B cell (primary cell): ENCODE measurements at regions not wholly inside any gene's neighbourhood (a gene's known extent, or its start where the extent isn't known, plus 50 kb on each side); places are given as distances from the start of the nearest gene placed in this dataset.

Experiments used
- ATAC-seq: fragments of 200-7000 bp; cut with Tn5 transposase; one replicate; pipeline ENCODE4 v1.10.0; 2021; ENCODE audit warnings: low read depth, mild to moderate bottlenecking, moderate number of reproducible peaks, moderate library complexity
- CTCF ChIA-PET: fragments of 350-600 bp; sonication (Branson Sonifier 250); formaldehyde crosslinking; loops from one replicate; lab custom pipeline; 2021; ENCODE audit warnings: antibody characterized with exemption, inconsistent platforms; lab: Charles Lee
- POLR2A ChIA-PET: fragments of 350-600 bp; sonication (Branson Sonifier 250); formaldehyde crosslinking; loops from one replicate; lab custom pipeline; 2021; ENCODE audit warnings: antibody characterized with exemption; lab: Charles Lee
- DNase-seq: peaks from one replicate; pipeline ENCODE4 v3.0.0; 2013
- H2AFZ ChIP-seq: 2 replicates; pipeline ENCODE4 v1.6.1; 2012; ENCODE audit warnings: mild to moderate bottlenecking, low read depth, low read length; ENCODE audit not compliant: insufficient read depth, poor library complexity, severe bottlenecking
- H3K27ac ChIP-seq, 2 donors: 1 replicate in 1 of 2; 2 replicates in 1 of 2; pipeline ENCODE4 v1.5.1; 2012 to 2013; ENCODE audit warnings: low read length in 2 of 2, mild to moderate bottlenecking in 2 of 2, moderate library complexity in 1 of 2
- H3K27me3 ChIP-seq, 4 experiments: fragments of 200-600 bp in 1 of 4; sonication (generic) in 1 of 4; replicated peaks in 1 of 4; 1 replicate in 2 of 4; 2 replicates in 2 of 4; pipeline versions ENCODE4 v1.6.1 to v1.7.0; 2013 to 2016; ENCODE audit warnings: low read length in 3 of 4, mild to moderate bottlenecking in 2 of 4, mixed read lengths in 1 of 4, moderate library complexity in 1 of 4; ENCODE audit not compliant: insufficient read depth in 4 of 4, control insufficient read depth in 3 of 4; ENCODE audit errors: control extremely low read depth in 1 of 4
- H3K36me3 ChIP-seq, 2 experiments: replicated peaks in 1 of 2; 1 replicate in 1 of 2; 2 replicates in 1 of 2; pipeline versions ENCODE4 v1.6.1 to v1.7.1; 2013; ENCODE audit warnings: low read length in 1 of 2; ENCODE audit not compliant: insufficient read depth in 2 of 2, control insufficient read depth in 1 of 2; ENCODE audit errors: control extremely low read depth in 1 of 2, extremely low read depth in 1 of 2
- H3K4me1 ChIP-seq, 2 donors: fragments of 200-600 bp in 1 of 2; sonication (generic) in 1 of 2; 1 replicate in 1 of 2; 2 replicates in 1 of 2; pipeline versions ENCODE4 v1.5.1 to v1.6.1; 2013 to 2017; ENCODE audit warnings: low read length in 2 of 2; ENCODE audit not compliant: control insufficient read depth in 2 of 2, insufficient read depth in 2 of 2
- H3K4me2 ChIP-seq: replicated peaks from 2 replicates; pipeline ENCODE3; 2012; ENCODE audit warnings: mild to moderate bottlenecking, low read depth, low read length; ENCODE audit not compliant: poor library complexity, severe bottlenecking
- H3K4me3 ChIP-seq, 5 experiments: fragments of 200-600 bp in 1 of 5; sonication (generic) in 1 of 5; 1 replicate in 3 of 5; 2 replicates in 2 of 5; pipeline versions ENCODE4 v1.5.1 to v1.7.0; 2011 to 2016; ENCODE audit warnings: low read length in 4 of 5, mild to moderate bottlenecking in 4 of 5, low read depth in 2 of 5, control low read depth in 1 of 5, moderate library complexity in 1 of 5; ENCODE audit not compliant: insufficient read depth in 1 of 5; ENCODE audit errors: control extremely low read depth in 1 of 5, extremely low read depth in 1 of 5
- H3K79me2 ChIP-seq: fragments of 200-600 bp; sonication (generic); one replicate; pipeline ENCODE4 v1.6.0; 2016; ENCODE audit warnings: low read length; ENCODE audit not compliant: control insufficient read depth, insufficient read depth
- H3K9ac ChIP-seq: fragments of 200-600 bp; sonication (generic); 2 replicates; pipeline ENCODE4 v1.6.1; 2017; ENCODE audit warnings: mild to moderate bottlenecking, low read length, moderate library complexity
- H3K9me3 ChIP-seq, 3 donors: one replicate each; pipeline versions ENCODE4 v1.6.1 to v1.7.1; 2013; ENCODE audit warnings: low read length in 2 of 3; ENCODE audit not compliant: control insufficient read depth in 2 of 3, insufficient read depth in 1 of 3; ENCODE audit errors: control extremely low read depth in 1 of 3
- H4K20me1 ChIP-seq: 2 replicates; pipeline ENCODE4 v1.6.0; 2012; ENCODE audit warnings: mild to moderate bottlenecking, low read length; ENCODE audit not compliant: insufficient read depth, control insufficient read depth, poor library complexity, severe bottlenecking
- H3K27ac Mint-ChIP-seq: one replicate; pipeline ENCODE4 v1.8.0; 2021; ENCODE audit warnings: mixed read lengths
- H3K27me3 Mint-ChIP-seq: one replicate; pipeline ENCODE4 v1.8.0; 2021; ENCODE audit warnings: mixed read lengths
- H3K4me1 Mint-ChIP-seq: one replicate; pipeline ENCODE4 v1.8.0; 2021; ENCODE audit warnings: mixed read lengths
- H3K4me3 Mint-ChIP-seq: one replicate; pipeline ENCODE4 v1.8.0; 2021; ENCODE audit warnings: mixed read lengths
- H3K9me3 Mint-ChIP-seq: one replicate; pipeline ENCODE4 v1.8.0; 2022; ENCODE audit warnings: mixed read lengths; ENCODE audit not compliant: insufficient read depth
- EZH2 ChIP-seq: IDR thresholded peaks from 2 replicates; pipeline ENCODE4 v1.6.1; 2012; ENCODE audit warnings: borderline replicate concordance, low read depth, mild to moderate bottlenecking, moderate library complexity, low read length; ENCODE audit not compliant: insufficient read depth, poor library complexity, severe bottlenecking
- WGBS: methylation state at CpG from one replicate; pipeline ENCODE4 v1.1.5; 2013; ENCODE audit warnings: missing lambda C conversion rate; ENCODE audit not compliant: insufficient coverage; 5-methylcytosine and 5-hydroxymethylcytosine counted together
- intact Hi-C: fragments of 100-400 bp; cut with micrococcal nuclease; formaldehyde crosslinking; loops from one replicate; pipeline ENCODE4 v1.10.0; 2022
- TF ChIP-seq, protein P1 (sequence below): fragments of 200-600 bp; IDR thresholded peaks from one replicate; pipeline ENCODE4 v1.8.0; 2022; ENCODE audit warnings: antibody characterized with exemption, mild to moderate bottlenecking

DNA sequence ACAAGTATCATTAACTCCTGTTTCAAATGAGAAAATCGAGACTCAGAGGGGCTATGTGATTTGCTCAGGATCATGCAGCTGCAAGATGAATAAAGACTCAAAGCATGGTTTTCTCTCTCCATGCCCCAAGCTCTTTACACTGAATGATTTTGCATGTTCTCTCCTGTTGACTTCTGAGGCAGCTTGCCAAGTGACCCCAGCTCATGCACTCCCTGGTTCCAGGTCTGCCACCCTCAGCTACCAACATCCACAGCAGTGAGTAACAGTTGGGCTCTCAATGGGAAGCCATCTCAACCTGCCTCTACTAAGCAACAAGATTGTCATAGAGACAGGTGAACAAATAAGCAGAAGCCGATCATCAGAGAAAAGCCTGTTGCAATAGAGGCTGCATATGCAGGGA lies 116.9 kb upstream of the GADL1 start:
- Histone ChIP-seq H2AFZ (no peak overlapping the region), H3K4me2 (no peak overlapping the region), H3K4me1 (no peaks in the 10 kb centered on the region), H3K9me3 (no peaks in the 10 kb centered on the region), H3K36me3 (no peaks in the 10 kb centered on the region), H4K20me1 (no peaks in the 10 kb centered on the region), H3K27me3 (no peaks in the 10 kb centered on the region), H3K79me2 (no peaks in the 10 kb centered on the region), H3K9ac (no peak overlapping the region), H3K4me3 (no peak overlapping the region), H3K27ac (no peak overlapping the region)
- 77% methylated on average over 2 of the region's 2 CpGs for WGBS
- no peak overlapping the region for H3K27ac Mint-ChIP-seq
- ChIA-PET CTCF (no interaction called here), POLR2A (no interaction called here)
- no peak for DNase-seq
- TF ChIP-seq, protein P1, sequence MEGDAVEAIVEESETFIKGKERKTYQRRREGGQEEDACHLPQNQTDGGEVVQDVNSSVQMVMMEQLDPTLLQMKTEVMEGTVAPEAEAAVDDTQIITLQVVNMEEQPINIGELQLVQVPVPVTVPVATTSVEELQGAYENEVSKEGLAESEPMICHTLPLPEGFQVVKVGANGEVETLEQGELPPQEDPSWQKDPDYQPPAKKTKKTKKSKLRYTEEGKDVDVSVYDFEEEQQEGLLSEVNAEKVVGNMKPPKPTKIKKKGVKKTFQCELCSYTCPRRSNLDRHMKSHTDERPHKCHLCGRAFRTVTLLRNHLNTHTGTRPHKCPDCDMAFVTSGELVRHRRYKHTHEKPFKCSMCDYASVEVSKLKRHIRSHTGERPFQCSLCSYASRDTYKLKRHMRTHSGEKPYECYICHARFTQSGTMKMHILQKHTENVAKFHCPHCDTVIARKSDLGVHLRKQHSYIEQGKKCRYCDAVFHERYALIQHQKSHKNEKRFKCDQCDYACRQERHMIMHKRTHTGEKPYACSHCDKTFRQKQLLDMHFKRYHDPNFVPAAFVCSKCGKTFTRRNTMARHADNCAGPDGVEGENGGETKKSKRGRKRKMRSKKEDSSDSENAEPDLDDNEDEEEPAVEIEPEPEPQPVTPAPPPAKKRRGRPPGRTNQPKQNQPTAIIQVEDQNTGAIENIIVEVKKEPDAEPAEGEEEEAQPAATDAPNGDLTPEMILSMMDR: no peak
- no peak for TF ChIP-seq EZH2
- peaks cover 3% of the 10 kb centered on the region for H3K27me3 Mint-ChIP-seq
- no peaks in the 10 kb centered on the region for H3K4me1 Mint-ChIP-seq
- H3K9me3 Mint-ChIP-seq: no peaks in the 10 kb centered on the region
- H3K4me3 Mint-ChIP-seq: no peak overlapping the region
- ATAC-seq: no peak
- intact Hi-C loops: no loop called here

DNA sequence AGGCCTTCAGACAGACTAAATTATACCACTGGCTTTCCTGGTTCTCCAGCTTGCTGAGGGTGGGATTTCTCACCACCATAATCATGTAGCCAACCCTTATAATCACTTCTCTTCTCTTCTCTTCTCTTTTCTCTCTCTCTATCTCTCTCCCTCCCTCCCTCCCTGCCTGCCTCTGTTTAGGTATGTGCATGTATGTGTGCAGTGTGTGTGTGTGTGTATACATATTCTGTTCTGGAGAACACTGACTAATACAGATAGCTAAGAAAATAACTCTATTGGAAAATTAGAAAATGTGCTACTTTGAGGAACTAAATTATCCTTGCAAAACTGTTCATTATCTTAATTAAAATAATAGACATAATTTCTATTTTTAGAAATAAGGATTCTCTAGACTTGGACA lies 118.6 kb upstream of the GADL1 start:
- H3K4me1 Mint-ChIP-seq: no peaks in the 10 kb centered on the region
- H3K27me3 ChIP-seq: no peaks in the 10 kb centered on the region
- POLR2A ChIA-PET: no interaction called here
- no peak overlapping the region for H2AFZ ChIP-seq
- no peaks in the 10 kb centered on the region for H3K9me3 Mint-ChIP-seq
- ATAC-seq (no peak), DNase-seq (no peak)
- no peaks in the 10 kb centered on the region for H3K4me1 ChIP-seq
- H3K9ac ChIP-seq: no peak overlapping the region
- H3K27ac Mint-ChIP-seq: no peak overlapping the region
- intact Hi-C loops: no loop called here
- no peak overlapping the region for H3K4me2 ChIP-seq
- CTCF ChIA-PET: no interaction called here
- H3K4me3 Mint-ChIP-seq: no peak overlapping the region
- no peaks in the 10 kb centered on the region for H3K9me3 ChIP-seq
- H3K27me3 Mint-ChIP-seq: peaks cover 3% of the 10 kb centered on the region
- no peaks in the 10 kb centered on the region for H3K36me3 ChIP-seq
- no peaks in the 10 kb centered on the region for H3K79me2 ChIP-seq
- H3K27ac ChIP-seq: no peak overlapping the region
- no peak overlapping the region for H3K4me3 ChIP-seq
- no peaks in the 10 kb centered on the region for H4K20me1 ChIP-seq
- TF ChIP-seq, protein P1: no peak
- TF ChIP-seq EZH2: no peak
